Stimulated activated naive CD8-positive, alpha-beta T cell treated with anti-CD3 and anti-CD28 coated beads, Interleukin-15, Interleukin-2, amounts not matched to agents 100 U/mL and 50 U/mL, for 24 hours (primary cell): ENCODE measurements at regions not wholly inside any gene's neighbourhood (a gene's known extent, or its start where the extent isn't known, plus 50 kb on each side); places are given as distances from the start of the nearest gene placed in this dataset.
"Not testable (repeated sequence)": the region's sequence is repeated elsewhere in the genome, so short reads cannot be mapped to it uniquely, and the experiment has no call there.

ENCODE experiments used
- ATAC-seq: fragments of 150-1000 bp; cut with Tn5 transposase; one replicate; pipeline ENCODE4 v1.10.0; 2021
- DNase-seq: peaks from one replicate; pipeline ENCODE4 v3.0.0; 2021

GRCh38 chr15:25236143-25236860, 202.5 kb downstream of the UBE3A start:
- ATAC-seq: no peak
- DNase-seq: no peak

- no peak for ATAC-seq
- DNase-seq: no peak
These were observed 202.0 kb downstream of the UBE3A start for GRCh38 chr15:25236861-25237155.

- ATAC-seq (no peak), DNase-seq (no peak)
These were observed 201.4 kb downstream of the UBE3A start for GRCh38 chr15:25237291-25237978.

GRCh38 chr15:25238126-25238525, 200.7 kb downstream of the UBE3A start:
- DNase-seq: no peak
- ATAC-seq: no peak

GRCh38 chr15:25238716-25239470, 199.9 kb downstream of the UBE3A start:
- no peak for ATAC-seq
- DNase-seq: no peak

- ATAC-seq (no peak), DNase-seq (no peak)
These were observed 199.1 kb downstream of the UBE3A start for GRCh38 chr15:25239471-25240345.

GRCh38 chr15:25240461-25241021, 198.3 kb downstream of the UBE3A start:
- DNase-seq: no peak
- ATAC-seq: no peak

- DNase-seq (no peak), ATAC-seq (no peak)
These were observed 197.5 kb downstream of the UBE3A start for GRCh38 chr15:25241241-25241801.

GRCh38 chr15:25242166-25242879, 196.5 kb downstream of the UBE3A start:
- no peak for DNase-seq
- ATAC-seq: no peak

- ATAC-seq (no peak), DNase-seq (no peak)
These were observed 195.6 kb downstream of the UBE3A start for GRCh38 chr15:25242957-25243799.

GRCh38 chr15:25243800-25244097, 195.1 kb downstream of the UBE3A start:
- DNase-seq (no peak), ATAC-seq (no peak)

GRCh38 chr15:25244731-25245585, 193.9 kb downstream of the UBE3A start:
- DNase-seq (no peak), ATAC-seq (no peak)

GRCh38 chr15:25245801-25246622, 192.8 kb downstream of the UBE3A start:
- ATAC-seq (no peak), DNase-seq (no peak)

- DNase-seq: no peak
- no peak for ATAC-seq
These were observed 192.0 kb downstream of the UBE3A start for GRCh38 chr15:25246641-25247406.

GRCh38 chr15:25247407-25248038, 191.3 kb downstream of the UBE3A start:
- DNase-seq (no peak), ATAC-seq (no peak)

- DNase-seq, ATAC-seq: not testable (repeated sequence)
These were observed 190.7 kb downstream of the UBE3A start for GRCh38 chr15:25248087-25248486.

GRCh38 chr15:25248583-25249235, 190.1 kb downstream of the UBE3A start:
- ATAC-seq (no peak), DNase-seq (no peak)
